Hepatocyte (in vitro differentiated cells): ENCODE measurements at regions not wholly inside any gene's neighbourhood (a gene's known extent, or its start where the extent isn't known, plus 50 kb on each side); places are given as distances from the start of the nearest gene placed in this dataset.

Experiments used
- CTCF ChIP-seq: fragments of 200-600 bp; sonication (generic); IDR thresholded peaks from 2 replicates; pipeline ENCODE4 v1.5.1; 2016; ENCODE audit warnings: antibody characterized with exemption, mild to moderate bottlenecking; ENCODE audit not compliant: poor library complexity
- EZH2 ChIP-seq: fragments of 200-600 bp; sonication (generic); IDR thresholded peaks from 2 replicates; pipeline ENCODE4 v1.6.1; 2016; ENCODE audit warnings: antibody characterized with exemption, mild to moderate bottlenecking, borderline replicate concordance
- EZH2phosphoT487 ChIP-seq: fragments of 200-600 bp; sonication (generic); IDR thresholded peaks from one replicate; pipeline ENCODE4 v1.6.1; 2018; ENCODE audit warnings: antibody characterized with exemption, mild to moderate bottlenecking, low read depth, moderate library complexity; ENCODE audit not compliant: unreplicated experiment, severe bottlenecking

DNA sequence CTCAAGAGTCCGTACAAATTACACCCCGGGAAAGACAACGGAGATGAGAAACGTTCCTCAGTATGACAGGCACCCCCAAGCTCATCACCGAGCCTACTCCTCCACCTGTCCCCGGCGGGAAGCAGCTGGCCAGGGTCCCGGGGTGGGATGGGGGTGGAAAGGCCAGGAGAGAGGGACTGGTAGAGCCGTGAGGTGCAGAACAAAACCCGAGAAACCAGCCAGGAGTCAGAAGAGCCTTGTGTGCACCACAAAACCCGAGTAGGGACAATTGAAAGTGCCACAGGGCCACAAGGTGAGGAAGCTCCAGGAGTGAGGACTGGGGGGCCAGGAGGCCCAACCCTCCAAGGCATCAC, 75.5 kb upstream of the SALL3 start:
- TF ChIP-seq CTCF, result no peak
- TF ChIP-seq EZH2, result no peak
- TF ChIP-seq EZH2phosphoT487, result no peak
